Smooth muscle cell (in vitro differentiated cells): ENCODE measurements at regions not wholly inside any gene's neighbourhood (a gene's known extent, or its start where the extent isn't known, plus 50 kb on each side); places are given as distances from the start of the nearest gene placed in this dataset. TPM values are rescaled to one million over a fixed set of nuclear protein-coding genes. Genes with fewer than 3 reads are reported as not detected.

Source experiments
- DNase-seq: peaks from one replicate; lab custom pipeline; 2025; ENCODE audit not compliant: unreplicated experiment; lab: John Stamatoyannopoulos, UW
- H2AFZ ChIP-seq: fragments of 200-600 bp; sonication (generic); 2 replicates; pipeline ENCODE4 v1.6.0; 2016; ENCODE audit warnings: antibody characterized with exemption, low read depth, mild to moderate bottlenecking
- H3F3A ChIP-seq: fragments of 200-600 bp; sonication (generic); 2 replicates; pipeline ENCODE4 v1.6.0; 2017; ENCODE audit warnings: antibody characterized with exemption, low read depth
- H3K27ac ChIP-seq: fragments of 200-600 bp; sonication (generic); 2 replicates; pipeline ENCODE4 v1.5.1; 2016; ENCODE audit warnings: low read depth, mild to moderate bottlenecking
- H3K27me3 ChIP-seq: fragments of 200-600 bp; sonication (generic); 2 replicates; pipeline ENCODE4 v1.6.1; 2016; ENCODE audit warnings: low read depth, mild to moderate bottlenecking
- H3K36me3 ChIP-seq: fragments of 200-600 bp; sonication (generic); 2 replicates; pipeline ENCODE4 v1.5.1; 2016; ENCODE audit warnings: low read depth
- H3K4me1 ChIP-seq: fragments of 200-600 bp; sonication (generic); 2 replicates; pipeline ENCODE4 v1.5.1; 2016; ENCODE audit warnings: low read depth
- H3K4me2 ChIP-seq: fragments of 200-600 bp; sonication (generic); 2 replicates; pipeline ENCODE4 v1.6.0; 2016; ENCODE audit warnings: mild to moderate bottlenecking
- H3K4me3 ChIP-seq: fragments of 200-600 bp; sonication (generic); 2 replicates; pipeline ENCODE4 v1.5.1; 2016; ENCODE audit warnings: mild to moderate bottlenecking
- H3K79me2 ChIP-seq: fragments of 200-600 bp; sonication (generic); 2 replicates; pipeline ENCODE4 v1.6.0; 2016; ENCODE audit warnings: low read depth, mild to moderate bottlenecking
- H3K9ac ChIP-seq: fragments of 200-600 bp; sonication (generic); 2 replicates; pipeline ENCODE4 v1.6.0; 2016; ENCODE audit warnings: low read depth
- H3K9me3 ChIP-seq: fragments of 200-600 bp; sonication (generic); replicated peaks from 2 replicates; pipeline ENCODE4 v1.5.1; 2016; ENCODE audit warnings: low read depth
- H4K20me1 ChIP-seq: fragments of 200-600 bp; sonication (generic); 2 replicates; pipeline ENCODE4 v1.6.0; 2016; ENCODE audit warnings: low read depth
- WGBS: methylation state at CpG from one replicate; pipeline ENCODE4 v1.1.7; 2016; ENCODE audit warnings: low lambda C conversion rate; 5-methylcytosine and 5-hydroxymethylcytosine counted together
- small RNA-seq: library from RNA; depleted of rRNA; stranded (forward); fragments of <200 nt; gene quantifications from one replicate; pipeline ENCODE3, GENCODE V24; 2014
- TF ChIP-seq, protein P1 (sequence below): fragments of 200-600 bp; sonication (generic); IDR thresholded peaks from 2 replicates; pipeline ENCODE4 v1.5.1; 2017; ENCODE audit warnings: borderline replicate concordance, mild to moderate bottlenecking, antibody characterized with exemption; ENCODE audit not compliant: insufficient read depth, poor library complexity, severe bottlenecking

- WGBS = 93% methylated on average over 7 of the region's 7 CpGs
- TF ChIP-seq, protein P1, sequence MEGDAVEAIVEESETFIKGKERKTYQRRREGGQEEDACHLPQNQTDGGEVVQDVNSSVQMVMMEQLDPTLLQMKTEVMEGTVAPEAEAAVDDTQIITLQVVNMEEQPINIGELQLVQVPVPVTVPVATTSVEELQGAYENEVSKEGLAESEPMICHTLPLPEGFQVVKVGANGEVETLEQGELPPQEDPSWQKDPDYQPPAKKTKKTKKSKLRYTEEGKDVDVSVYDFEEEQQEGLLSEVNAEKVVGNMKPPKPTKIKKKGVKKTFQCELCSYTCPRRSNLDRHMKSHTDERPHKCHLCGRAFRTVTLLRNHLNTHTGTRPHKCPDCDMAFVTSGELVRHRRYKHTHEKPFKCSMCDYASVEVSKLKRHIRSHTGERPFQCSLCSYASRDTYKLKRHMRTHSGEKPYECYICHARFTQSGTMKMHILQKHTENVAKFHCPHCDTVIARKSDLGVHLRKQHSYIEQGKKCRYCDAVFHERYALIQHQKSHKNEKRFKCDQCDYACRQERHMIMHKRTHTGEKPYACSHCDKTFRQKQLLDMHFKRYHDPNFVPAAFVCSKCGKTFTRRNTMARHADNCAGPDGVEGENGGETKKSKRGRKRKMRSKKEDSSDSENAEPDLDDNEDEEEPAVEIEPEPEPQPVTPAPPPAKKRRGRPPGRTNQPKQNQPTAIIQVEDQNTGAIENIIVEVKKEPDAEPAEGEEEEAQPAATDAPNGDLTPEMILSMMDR = no peak
- no peaks in the 10 kb centered on the region for H3K36me3 ChIP-seq
Measured at GRCh38 chr1:244915736-244916135, 51.4 kb upstream of the HNRNPU start.

GRCh38 chr1:244914761-244915160, 50.4 kb upstream of the HNRNPU start:
- DNase-seq = no peak
- Histone ChIP-seq H3K4me1 (peaks cover 6% of the 10 kb centered on the region), H3K9me3 (no peaks in the 10 kb centered on the region), H3K4me3 (no peak overlapping the region), H3F3A (peaks cover 4% of the 10 kb centered on the region), H3K9ac (no peak overlapping the region), H3K27ac (no peak overlapping the region), H2AFZ (no peak overlapping the region), H3K4me2 (no peak overlapping the region), H3K79me2 (no peaks in the 10 kb centered on the region), H3K36me3 (no peaks in the 10 kb centered on the region), H3K27me3 (peaks cover 3% of the 10 kb centered on the region), H4K20me1 (no peaks in the 10 kb centered on the region)
- TF ChIP-seq, protein P1 = no peak
- 91% methylated on average over 4 of the region's 4 CpGs for WGBS

More at GRCh38 chr1:244915736-244916135, 51.4 kb upstream of the HNRNPU start:
- Histone ChIP-seq H3K9ac (no peak overlapping the region), H3F3A (peaks cover 4% of the 10 kb centered on the region), H3K79me2 (no peaks in the 10 kb centered on the region), H3K4me3 (no peak overlapping the region), H3K4me1 (peaks cover 6% of the 10 kb centered on the region), H4K20me1 (no peaks in the 10 kb centered on the region), H2AFZ (no peak overlapping the region), H3K4me2 (no peak overlapping the region), H3K9me3 (no peaks in the 10 kb centered on the region), H3K27me3 (peaks cover 11% of the 10 kb centered on the region), H3K27ac (no peak overlapping the region)
- no peak for DNase-seq

Small RNA genes lying in the stretch of these regions (small RNA-seq; reads per million reads assigned to genes)
- gene RNU6-1089P (not detected), gene RNU6-947P (not detected), gene RNU6-999P (not detected)
